GDM1 (cell line): ENCODE measurements at regions not wholly inside any gene's neighbourhood (a gene's known extent, or its start where the extent isn't known, plus 50 kb on each side); places are given as distances from the start of the nearest gene placed in this dataset.

Experiments
- DNase-seq: peaks from one replicate; lab custom pipeline; 2025; lab: John Stamatoyannopoulos, UW

GRCh38 chr20:43241057-43241702 lies 51.5 kb upstream of the PTPRT start:
- DNase-seq: no peak
